Ovary (tissue), 3 donors: ENCODE measurements at regions not wholly inside any gene's neighbourhood (a gene's known extent, or its start where the extent isn't known, plus 50 kb on each side); places are given as distances from the start of the nearest gene placed in this dataset.

Experiments used
- CTCF ChIP-seq, 3 donors: fragments of 450-650 bp in 2 of 3; fragments of 200-600 bp in 1 of 3; IDR thresholded peaks; one replicate each; pipeline versions ENCODE4 v1.5.1 to v1.8.0; 2016 to 2022; ENCODE audit warnings: antibody characterized with exemption in 3 of 3, mild to moderate bottlenecking in 1 of 3
- EP300 ChIP-seq: sonication (generic); formaldehyde crosslinking; IDR thresholded peaks from one replicate; pipeline ENCODE4 v1.6.1; 2017; ENCODE audit warnings: antibody characterized with exemption
- POLR2A ChIP-seq: fragments of 450-650 bp; IDR thresholded peaks from one replicate; pipeline ENCODE4 v1.6.1; 2017; ENCODE audit warnings: antibody characterized with exemption, mild to moderate bottlenecking, moderate library complexity
- donor health status: DM: no; HTN: no; CAD: no.

DNA sequence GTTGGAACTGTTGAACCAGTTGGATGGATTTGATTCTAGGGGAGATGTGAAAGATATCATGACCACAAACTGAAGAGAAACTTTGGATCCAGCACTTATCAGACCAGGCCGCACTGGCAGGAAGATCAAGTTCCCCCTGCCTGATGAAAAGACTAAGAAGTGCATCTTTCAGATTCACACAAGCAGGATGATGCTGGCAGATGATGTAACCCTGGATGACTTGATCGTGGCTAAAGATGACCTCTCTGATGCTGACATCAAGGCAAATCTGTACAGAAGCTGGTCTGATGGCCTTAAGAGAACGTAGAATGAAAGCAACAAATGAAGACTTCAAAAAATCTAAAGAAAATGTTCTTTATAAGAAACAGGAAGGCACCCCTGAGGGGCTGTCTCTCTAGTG is 72.8 kb upstream of the CDYL start:
- TF ChIP-seq CTCF (IDR thresholded peaks at IDR 0.05) (no peak), POLR2A (no peak), EP300 (no peak)
